ENCODE measurements at regions not wholly inside any gene's neighbourhood (a gene's known extent, or its start where the extent isn't known, plus 50 kb on each side); places are given as distances from the start of the nearest gene placed in this dataset.

GRCh38 chr6:66558189-66558588, 851.2 kb upstream of the EYS start:
- H3K4me1 ChIP-seq (ENCODE audit: control insufficient read depth in 1 of 2, low read depth in 2 of 2): no peaks in the 10 kb centered on the region
- no peak for ATAC-seq (ENCODE audit: insufficient number of reproducible peaks, low FRiP score, low read depth)
- H3K27me3 ChIP-seq (replicated peaks; ENCODE audit: insufficient read depth): no peaks in the 10 kb centered on the region
- H3K27ac ChIP-seq: no peak overlapping the region
- no peak for DNase-seq (ENCODE audit: low spot score)
- H3K4me3 ChIP-seq: no peak overlapping the region
- H3K36me3 ChIP-seq: no peaks in the 10 kb centered on the region
- TF ChIP-seq CTCF (IDR thresholded peaks at IDR 0.05): no peak
- H3K9me3 ChIP-seq: no peaks in the 10 kb centered on the region

- no peaks in the 10 kb centered on the region for H3K4me1 ChIP-seq (ENCODE audit: control insufficient read depth in 1 of 2, low read depth in 2 of 2)
- no peaks in the 10 kb centered on the region for H3K36me3 ChIP-seq
- DNase-seq (ENCODE audit: low spot score): no peak
- ATAC-seq (ENCODE audit: insufficient number of reproducible peaks, low FRiP score, low read depth): no peak
- H3K27ac ChIP-seq: no peak overlapping the region
- no peaks in the 10 kb centered on the region for H3K9me3 ChIP-seq
- no peaks in the 10 kb centered on the region for H3K27me3 ChIP-seq (replicated peaks; ENCODE audit: insufficient read depth)
- no peak overlapping the region for H3K4me3 ChIP-seq
- no peak for TF ChIP-seq CTCF (IDR thresholded peaks at IDR 0.05)
These were observed 849.9 kb upstream of the EYS start for GRCh38 chr6:66556936-66557335.

GRCh38 chr6:66555082-66555481, 848.1 kb upstream of the EYS start:
- Histone ChIP-seq H3K4me3 (no peak overlapping the region), H3K27me3 (replicated peaks; ENCODE audit: insufficient read depth) (no peaks in the 10 kb centered on the region), H3K9me3 (no peaks in the 10 kb centered on the region), H3K4me1 (ENCODE audit: control insufficient read depth in 1 of 2, low read depth in 2 of 2) (no peaks in the 10 kb centered on the region), H3K36me3 (no peaks in the 10 kb centered on the region), H3K27ac (no peak overlapping the region)
- no peak for TF ChIP-seq CTCF (IDR thresholded peaks at IDR 0.05)
- DNase-seq (ENCODE audit: low spot score): no peak
- ATAC-seq (ENCODE audit: insufficient number of reproducible peaks, low FRiP score, low read depth): no peak

- Histone ChIP-seq H3K4me3 (no peak overlapping the region), H3K36me3 (no peaks in the 10 kb centered on the region), H3K9me3 (no peaks in the 10 kb centered on the region), H3K27me3 (replicated peaks; ENCODE audit: insufficient read depth) (no peaks in the 10 kb centered on the region), H3K4me1 (ENCODE audit: control insufficient read depth in 1 of 2, low read depth in 2 of 2) (no peaks in the 10 kb centered on the region), H3K27ac (no peak overlapping the region)
- no peak for ATAC-seq (ENCODE audit: insufficient number of reproducible peaks, low FRiP score, low read depth)
- no peak for DNase-seq (ENCODE audit: low spot score)
- TF ChIP-seq CTCF (IDR thresholded peaks at IDR 0.05): no peak
These were observed 846.4 kb upstream of the EYS start for GRCh38 chr6:66553441-66553840.

- H3K36me3 ChIP-seq: no peaks in the 10 kb centered on the region
- H3K9me3 ChIP-seq: no peaks in the 10 kb centered on the region
- no peak overlapping the region for H3K4me3 ChIP-seq
- TF ChIP-seq CTCF (IDR thresholded peaks at IDR 0.05): no peak
- no peak overlapping the region for H3K27ac ChIP-seq
- ATAC-seq (ENCODE audit: insufficient number of reproducible peaks, low FRiP score, low read depth) (no peak), DNase-seq (ENCODE audit: low spot score) (no peak)
- H3K4me1 ChIP-seq (ENCODE audit: control insufficient read depth in 1 of 2, low read depth in 2 of 2): no peaks in the 10 kb centered on the region
- H3K27me3 ChIP-seq (replicated peaks; ENCODE audit: insufficient read depth): no peaks in the 10 kb centered on the region
These were observed 831.6 kb upstream of the EYS start for GRCh38 chr6:66538551-66539135.

Data from thoracic aorta (tissue), 2 donors.